ENCODE measurements at regions not wholly inside any gene's neighbourhood (a gene's known extent, or its start where the extent isn't known, plus 50 kb on each side); places are given as distances from the start of the nearest gene placed in this dataset.
"Not testable (repeated sequence)": the region's sequence is repeated elsewhere in the genome, so short reads cannot be mapped to it uniquely, and the experiment has no call there.

DNA sequence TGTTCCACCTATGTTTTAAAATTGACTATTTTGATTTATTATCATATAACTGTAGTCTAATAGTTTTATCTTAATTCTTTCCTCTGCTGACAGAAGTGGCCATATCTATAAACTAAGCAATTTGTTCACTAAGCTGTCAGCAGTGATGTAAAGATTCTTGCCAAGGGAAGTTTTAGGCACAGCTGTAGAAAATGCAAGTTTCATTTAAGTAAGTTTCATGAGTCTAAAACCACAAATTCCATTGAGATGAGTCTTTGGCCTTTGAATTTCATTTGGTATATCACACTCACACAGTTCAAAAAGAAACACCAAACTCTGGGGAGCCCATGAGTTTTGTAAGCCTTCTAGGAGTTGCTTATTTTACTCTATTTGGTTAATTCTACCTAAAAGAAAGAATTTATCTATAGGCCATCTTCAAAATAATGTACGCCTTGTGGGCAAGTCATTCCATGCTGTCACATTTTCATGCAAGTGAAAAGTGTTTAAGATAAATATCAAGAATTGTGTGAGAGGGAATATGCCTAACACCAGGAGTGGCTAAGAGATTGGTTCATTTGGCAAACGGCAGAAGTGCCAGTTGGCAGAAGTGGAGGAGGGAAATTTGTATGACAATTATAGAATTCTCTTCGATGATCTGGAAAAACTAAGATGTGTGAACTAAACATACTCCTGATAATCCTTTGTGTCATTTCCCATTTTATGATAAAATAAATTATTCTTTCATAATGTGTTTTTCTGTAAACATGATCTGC, 292.9 kb downstream of the ZIC4 start:
- FAIRE-seq, result peak; percentile 96
- DNase-seq (ENCODE audit: insufficient read length, low spot score), result no peak
- no peak for TF ChIP-seq POLR2A (IDR thresholded peaks at IDR 0.05; ENCODE audit: low read depth, low read length)

GRCh38 chr3:147099076-147099475, 307.3 kb downstream of the ZIC4 start:
- no peak for TF ChIP-seq POLR2A (IDR thresholded peaks at IDR 0.05; ENCODE audit: low read depth, low read length)
- DNase-seq (ENCODE audit: insufficient read length, low spot score), result no peak
- FAIRE-seq, result peak; percentile 62

DNA sequence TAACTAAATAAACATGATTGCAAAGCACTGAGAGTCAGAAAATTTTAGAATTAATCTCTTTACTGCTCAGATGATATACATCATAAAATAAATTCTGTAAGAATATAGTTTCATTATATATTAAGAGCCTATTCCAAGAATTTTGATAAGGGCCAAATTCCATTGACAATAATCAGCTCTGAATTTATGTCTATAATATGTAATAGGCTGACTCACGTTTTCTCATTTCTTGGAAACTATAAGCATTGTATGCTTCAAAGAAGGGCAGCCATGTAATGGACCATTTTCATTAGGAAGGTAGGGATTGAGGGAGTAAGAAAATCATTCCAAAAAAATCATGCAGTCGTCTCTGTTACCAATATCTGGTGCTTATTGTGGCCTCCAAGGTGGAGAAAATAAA, 315.9 kb downstream of the ZIC4 start:
- no peak for DNase-seq (ENCODE audit: insufficient read length, low spot score)
- TF ChIP-seq POLR2A (IDR thresholded peaks at IDR 0.05; ENCODE audit: low read depth, low read length), result no peak
- FAIRE-seq, result no peak

GRCh38 chr3:147089286-147089685, 317.1 kb downstream of the ZIC4 start:
- DNase-seq (ENCODE audit: insufficient read length, low spot score) (no peak), FAIRE-seq (no peak)
- no peak for TF ChIP-seq POLR2A (IDR thresholded peaks at IDR 0.05; ENCODE audit: low read depth, low read length)

GRCh38 chr3:147059500-147059899, 346.8 kb downstream of the ZIC4 start:
- FAIRE-seq; DNase-seq (ENCODE audit: insufficient read length, low spot score): not testable (repeated sequence)

GRCh38 chr3:147049821-147050220, 356.5 kb downstream of the ZIC4 start:
- TF ChIP-seq POLR2A (IDR thresholded peaks at IDR 0.05; ENCODE audit: low read depth, low read length), result no peak
- FAIRE-seq, result no peak
- no peak for DNase-seq (ENCODE audit: insufficient read length, low spot score)

DNA sequence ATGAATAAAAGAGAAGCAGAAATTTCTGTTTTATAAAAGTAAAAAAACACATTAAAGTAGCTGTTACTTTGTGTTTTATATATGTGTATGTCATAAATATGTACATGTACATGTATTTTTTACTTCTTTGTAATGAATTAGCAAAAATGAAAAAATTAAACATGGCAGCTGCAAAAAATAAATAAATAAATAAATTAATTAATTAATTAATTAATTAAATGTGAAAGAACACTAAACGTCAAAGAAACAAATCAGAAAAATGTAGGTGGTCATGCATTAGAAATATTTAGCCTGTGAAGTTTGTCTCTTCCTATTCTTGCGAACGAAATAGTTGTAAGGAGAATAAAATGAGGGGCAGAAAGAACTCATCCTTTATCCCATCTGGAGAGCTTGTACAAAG, 357.0 kb downstream of the ZIC4 start:
- TF ChIP-seq POLR2A (IDR thresholded peaks at IDR 0.05; ENCODE audit: low read depth, low read length), result no peak
- DNase-seq (ENCODE audit: insufficient read length, low spot score) (no peak), FAIRE-seq (no peak)

GRCh38 chr3:147046916-147047315, 359.4 kb downstream of the ZIC4 start:
- FAIRE-seq (no peak), DNase-seq (ENCODE audit: insufficient read length, low spot score) (no peak)
- TF ChIP-seq POLR2A (IDR thresholded peaks at IDR 0.05; ENCODE audit: low read depth, low read length), result no peak

DNA sequence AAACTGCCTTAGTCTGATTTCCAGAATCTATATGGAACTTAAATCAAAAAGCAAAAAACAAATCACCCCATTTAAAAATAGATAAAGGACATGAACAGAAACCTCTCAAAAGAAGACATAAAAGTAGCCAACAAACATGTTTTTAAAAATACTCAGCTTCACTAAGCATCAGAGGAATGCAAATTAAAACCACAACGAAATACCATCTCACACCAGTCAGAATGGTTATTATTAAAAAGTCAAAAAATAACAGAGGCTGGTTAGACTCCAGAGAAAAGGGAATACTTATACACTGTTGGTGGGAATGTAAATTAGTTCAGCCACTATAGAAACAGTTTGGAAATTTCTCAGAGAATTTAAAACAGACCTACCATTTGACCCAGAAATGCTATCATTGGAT, 367.9 kb downstream of the ZIC4 start:
- DNase-seq (ENCODE audit: insufficient read length, low spot score), result no peak
- no peak for TF ChIP-seq POLR2A (IDR thresholded peaks at IDR 0.05; ENCODE audit: low read depth, low read length)
- FAIRE-seq, result no peak

- no peak for DNase-seq (ENCODE audit: insufficient read length, low spot score)
- TF ChIP-seq POLR2A (IDR thresholded peaks at IDR 0.05; ENCODE audit: low read depth, low read length), result no peak
- FAIRE-seq, result no peak
Measured at GRCh38 chr3:147034359-147034758, 372.0 kb downstream of the ZIC4 start.

DNA sequence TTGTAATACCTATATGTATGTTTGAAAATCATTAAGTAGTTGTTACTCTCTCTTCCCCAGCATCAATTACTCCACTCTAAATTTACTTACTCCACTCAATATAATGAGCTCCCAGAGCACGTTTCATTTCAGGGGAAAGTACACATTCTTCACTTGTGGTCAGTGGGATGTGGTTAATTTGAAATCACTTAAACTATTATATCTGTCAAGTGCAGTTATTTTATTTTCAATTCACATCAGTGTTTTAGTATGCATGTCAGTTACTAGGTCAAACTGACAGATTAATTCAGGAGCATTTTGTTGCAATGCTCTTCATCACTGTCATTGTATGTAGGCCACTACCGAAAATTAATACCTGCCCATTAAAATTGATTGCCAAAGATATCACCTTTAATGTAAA, 376.1 kb downstream of the ZIC4 start:
- no peak for FAIRE-seq
- DNase-seq (ENCODE audit: insufficient read length, low spot score), result no peak
- no peak for TF ChIP-seq POLR2A (IDR thresholded peaks at IDR 0.05; ENCODE audit: low read depth, low read length)

- no peak for TF ChIP-seq POLR2A (IDR thresholded peaks at IDR 0.05; ENCODE audit: low read depth, low read length)
- DNase-seq (ENCODE audit: insufficient read length, low spot score) (no peak), FAIRE-seq (no peak)
Measured at GRCh38 chr3:147015334-147015733, 391.0 kb downstream of the ZIC4 start.

- no peak for FAIRE-seq
- TF ChIP-seq POLR2A (IDR thresholded peaks at IDR 0.05; ENCODE audit: low read depth, low read length), result no peak
Measured at GRCh38 chr3:147008886-147009285, 397.5 kb downstream of the ZIC4 start.

DNA sequence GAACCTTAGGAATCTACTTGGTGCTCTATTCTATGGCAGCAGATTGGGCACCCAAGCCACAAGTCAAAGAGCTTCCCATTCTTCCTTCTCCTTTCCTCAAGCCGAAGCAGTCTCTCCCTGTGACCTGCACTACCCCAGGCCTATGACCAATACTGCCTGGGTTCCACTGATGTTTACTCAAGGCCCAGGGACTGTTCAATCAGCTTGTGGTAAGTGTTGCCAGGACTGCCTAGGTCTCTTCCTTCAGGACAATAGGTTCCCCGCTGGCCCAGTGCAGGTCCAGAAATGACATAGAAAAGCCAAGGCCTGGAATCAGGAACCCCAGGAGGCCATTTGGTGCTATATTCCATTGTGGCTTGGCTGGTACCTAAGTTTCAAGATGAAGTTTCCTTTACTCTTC, 397.9 kb downstream of the ZIC4 start:
- FAIRE-seq (no peak), DNase-seq (ENCODE audit: insufficient read length, low spot score) (no peak)
- TF ChIP-seq POLR2A (IDR thresholded peaks at IDR 0.05; ENCODE audit: low read depth, low read length), result no peak

More at GRCh38 chr3:147008886-147009285, 397.5 kb downstream of the ZIC4 start:
- no peak for DNase-seq (ENCODE audit: insufficient read length, low spot score)

- no peak for FAIRE-seq
- DNase-seq (ENCODE audit: insufficient read length, low spot score), result no peak
- no peak for TF ChIP-seq POLR2A (IDR thresholded peaks at IDR 0.05; ENCODE audit: low read depth, low read length)
Measured at GRCh38 chr3:147007736-147008245, 398.6 kb downstream of the ZIC4 start.

Measured in H54 (cell line).